Endodermal cell (in vitro differentiated cells): ENCODE measurements at regions not wholly inside any gene's neighbourhood (a gene's known extent, or its start where the extent isn't known, plus 50 kb on each side); places are given as distances from the start of the nearest gene placed in this dataset.

ENCODE experiments used
- DNase-seq: peaks from one replicate; pipeline ENCODE4 v3.0.0-alpha.2; 2017
- H3K27ac ChIP-seq: 2 replicates; pipeline ENCODE4 v1.5.1; 2013; ENCODE audit warnings: mild to moderate bottlenecking, low read depth, low read length, moderate library complexity
- H3K27me3 ChIP-seq: 2 replicates; pipeline ENCODE4 v1.6.1; 2013; ENCODE audit warnings: mild to moderate bottlenecking, low read length, moderate library complexity; ENCODE audit not compliant: insufficient read depth, control insufficient read depth, poor library complexity, severe bottlenecking
- H3K36me3 ChIP-seq: 2 replicates; pipeline ENCODE4 v1.7.0; 2013; ENCODE audit warnings: mild to moderate bottlenecking, low read length, moderate library complexity; ENCODE audit not compliant: control insufficient read depth, insufficient read depth
- H3K4me1 ChIP-seq: one replicate; pipeline ENCODE4 v1.7.0; 2013; ENCODE audit warnings: low read length; ENCODE audit not compliant: control insufficient read depth, insufficient read depth
- H3K4me3 ChIP-seq: 2 replicates; pipeline ENCODE4 v1.5.1; 2013; ENCODE audit warnings: mild to moderate bottlenecking, low read length, moderate library complexity
- H3K9ac ChIP-seq: 2 replicates; pipeline ENCODE4 v1.6.1; 2013; ENCODE audit warnings: mild to moderate bottlenecking, low read length, moderate library complexity; ENCODE audit not compliant: poor library complexity, severe bottlenecking; ENCODE audit errors: extremely low read depth
- H3K9me3 ChIP-seq: 2 replicates; pipeline ENCODE4 v1.6.1; 2013; ENCODE audit warnings: mild to moderate bottlenecking, low read length, moderate library complexity; ENCODE audit not compliant: control insufficient read depth
- H3K27ac Mint-ChIP-seq: 2 replicates; pipeline ENCODE4 v1.8.0; 2020; ENCODE audit warnings: mixed read lengths
- H3K27me3 Mint-ChIP-seq: 2 replicates; pipeline ENCODE4 v1.8.0; 2021; ENCODE audit warnings: mild to moderate bottlenecking, mixed read lengths; ENCODE audit not compliant: insufficient read depth
- H3K36me3 Mint-ChIP-seq: 2 replicates; pipeline ENCODE4 v1.8.0; 2020; ENCODE audit warnings: low read depth, mixed read lengths
- H3K4me1 Mint-ChIP-seq: 2 replicates; pipeline ENCODE4 v1.8.0; 2020; ENCODE audit warnings: mixed read lengths
- H3K4me3 Mint-ChIP-seq: 2 replicates; pipeline ENCODE4 v1.8.0; 2020; ENCODE audit warnings: mild to moderate bottlenecking, moderate library complexity, mixed read lengths
- H3K9me3 Mint-ChIP-seq: 2 replicates; pipeline ENCODE4 v1.8.0; 2020; ENCODE audit warnings: mild to moderate bottlenecking, mixed read lengths
- WGBS, 2 experiments: methylation state at CpG; one replicate each; pipeline versions ENCODE4 v1.1.5 to v1.1.7; 2013; ENCODE audit warnings: missing lambda C conversion rate in 2 of 2, mixed read lengths in 1 of 2; ENCODE audit not compliant: insufficient coverage in 1 of 2, insufficient read length in 1 of 2; 5-methylcytosine and 5-hydroxymethylcytosine counted together
- TF ChIP-seq, protein P1 (sequence below): fragments of 200-600 bp; sonication (generic); conservative IDR thresholded peaks from 2 replicates; pipeline ENCODE4 v1.5.0; 2021; ENCODE audit warnings: antibody characterized with exemption, mild to moderate bottlenecking

GRCh38 chr12:4849115-4849541, 60.6 kb upstream of the KCNA1 start:
- Mint-ChIP-seq H3K27ac (no peak overlapping the region), H3K4me3 (no peak overlapping the region), H3K4me1 (no peaks in the 10 kb centered on the region), H3K9me3 (no peaks in the 10 kb centered on the region), H3K36me3 (no peaks in the 10 kb centered on the region), H3K27me3 (peaks cover 4% of the 10 kb centered on the region)
- Histone ChIP-seq H3K9ac (no peak overlapping the region), H3K36me3 (no peaks in the 10 kb centered on the region), H3K9me3 (no peaks in the 10 kb centered on the region), H3K27me3 (no peaks in the 10 kb centered on the region), H3K4me1 (no peaks in the 10 kb centered on the region), H3K27ac (no peak overlapping the region), H3K4me3 (no peak overlapping the region)
- TF ChIP-seq, protein P1, sequence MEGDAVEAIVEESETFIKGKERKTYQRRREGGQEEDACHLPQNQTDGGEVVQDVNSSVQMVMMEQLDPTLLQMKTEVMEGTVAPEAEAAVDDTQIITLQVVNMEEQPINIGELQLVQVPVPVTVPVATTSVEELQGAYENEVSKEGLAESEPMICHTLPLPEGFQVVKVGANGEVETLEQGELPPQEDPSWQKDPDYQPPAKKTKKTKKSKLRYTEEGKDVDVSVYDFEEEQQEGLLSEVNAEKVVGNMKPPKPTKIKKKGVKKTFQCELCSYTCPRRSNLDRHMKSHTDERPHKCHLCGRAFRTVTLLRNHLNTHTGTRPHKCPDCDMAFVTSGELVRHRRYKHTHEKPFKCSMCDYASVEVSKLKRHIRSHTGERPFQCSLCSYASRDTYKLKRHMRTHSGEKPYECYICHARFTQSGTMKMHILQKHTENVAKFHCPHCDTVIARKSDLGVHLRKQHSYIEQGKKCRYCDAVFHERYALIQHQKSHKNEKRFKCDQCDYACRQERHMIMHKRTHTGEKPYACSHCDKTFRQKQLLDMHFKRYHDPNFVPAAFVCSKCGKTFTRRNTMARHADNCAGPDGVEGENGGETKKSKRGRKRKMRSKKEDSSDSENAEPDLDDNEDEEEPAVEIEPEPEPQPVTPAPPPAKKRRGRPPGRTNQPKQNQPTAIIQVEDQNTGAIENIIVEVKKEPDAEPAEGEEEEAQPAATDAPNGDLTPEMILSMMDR, result peak; percentile 99
- DNase-seq, result peak; percentile 54
- 82 to 89% methylated on average over 3 to 4 of the region's 5 CpGs for WGBS, 2 experiments

DNA sequence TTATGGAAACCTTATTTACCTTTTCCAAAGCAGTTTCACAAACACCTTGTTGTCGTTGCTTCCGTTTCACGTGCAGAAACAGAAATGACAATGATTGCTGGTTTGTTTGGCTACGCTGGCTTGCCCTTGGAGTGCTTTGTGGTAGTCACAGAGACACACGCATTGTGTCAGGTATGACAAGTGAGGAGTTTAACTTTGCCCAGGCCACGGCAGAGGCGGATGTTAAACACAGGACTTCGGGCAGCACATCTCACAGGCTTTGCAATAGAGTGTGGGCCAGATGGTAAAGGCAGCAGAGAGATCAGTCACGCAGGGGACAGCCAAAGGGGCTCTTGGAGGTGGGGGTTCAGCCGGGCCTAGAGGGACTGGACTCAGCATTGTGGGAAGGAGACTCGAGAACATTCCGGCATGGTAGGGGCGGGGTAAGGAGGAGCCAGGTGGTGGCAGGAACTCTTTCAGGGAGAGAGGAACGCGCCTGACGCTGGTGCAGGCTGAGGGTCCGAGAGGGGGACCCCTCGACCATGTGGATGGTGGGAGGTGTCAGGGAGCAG, 59.8 kb upstream of the KCNA1 start:
- TF ChIP-seq, protein P1, result no peak
- H3K27ac Mint-ChIP-seq, result no peak overlapping the region
- 78 to 86% methylated on average over 10 to 18 of the region's 18 CpGs for WGBS, 2 experiments
- H3K4me3 Mint-ChIP-seq, result no peak overlapping the region
- Histone ChIP-seq H3K27ac (no peak overlapping the region), H3K27me3 (no peaks in the 10 kb centered on the region), H3K4me3 (no peak overlapping the region), H3K9ac (no peak overlapping the region), H3K36me3 (no peaks in the 10 kb centered on the region), H3K9me3 (no peaks in the 10 kb centered on the region), H3K4me1 (no peaks in the 10 kb centered on the region)
- peak; percentile 47 for DNase-seq
- H3K4me1 Mint-ChIP-seq, result no peaks in the 10 kb centered on the region
- peaks cover 4% of the 10 kb centered on the region for H3K27me3 Mint-ChIP-seq
- H3K9me3 Mint-ChIP-seq, result no peaks in the 10 kb centered on the region
- no peaks in the 10 kb centered on the region for H3K36me3 Mint-ChIP-seq

DNA sequence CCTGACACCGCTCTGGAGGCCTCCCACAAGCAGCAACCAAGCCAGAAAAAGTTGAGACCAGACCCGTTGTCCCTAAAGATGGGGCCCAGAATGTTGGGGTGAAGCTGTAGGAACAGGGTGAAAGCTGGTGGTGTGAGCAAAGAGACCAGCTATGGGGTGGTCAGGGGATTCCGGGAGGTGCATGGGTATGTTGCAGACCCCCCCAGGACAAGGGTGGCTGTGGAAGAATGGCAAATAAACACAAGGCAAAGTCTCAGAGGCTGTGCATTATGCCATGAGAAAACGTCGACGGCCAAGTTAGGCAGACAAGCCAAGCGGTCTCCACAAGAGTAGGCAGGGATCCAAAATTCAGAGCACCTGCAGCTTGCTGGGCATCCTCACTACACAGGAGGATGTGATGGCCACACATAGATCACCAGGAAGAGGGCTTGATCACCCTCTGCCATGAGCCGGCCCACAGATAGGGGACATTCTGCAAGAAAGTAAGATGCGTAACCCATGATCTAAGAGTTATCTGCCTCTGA, 58.8 kb upstream of the KCNA1 start:
- 94 to 95% methylated on average over 8 to 9 of the region's 9 CpGs for WGBS, 2 experiments
- no peaks in the 10 kb centered on the region for H3K9me3 ChIP-seq
- Mint-ChIP-seq H3K36me3 (no peaks in the 10 kb centered on the region), H3K27ac (no peak overlapping the region), H3K27me3 (peaks cover 11% of the 10 kb centered on the region), H3K4me1 (no peaks in the 10 kb centered on the region), H3K9me3 (no peaks in the 10 kb centered on the region), H3K4me3 (no peak overlapping the region)
- no peaks in the 10 kb centered on the region for H3K4me1 ChIP-seq
- H3K9ac ChIP-seq, result no peak overlapping the region
- H3K27ac ChIP-seq, result no peak overlapping the region
- peak; percentile 39 for DNase-seq
- H3K27me3 ChIP-seq, result peaks cover 4% of the 10 kb centered on the region
- no peaks in the 10 kb centered on the region for H3K36me3 ChIP-seq
- no peak overlapping the region for H3K4me3 ChIP-seq
- TF ChIP-seq, protein P1, result no peak
